Neuronal stem cell (in vitro differentiated cells): ENCODE measurements at regions not wholly inside any gene's neighbourhood (a gene's known extent, or its start where the extent isn't known, plus 50 kb on each side); places are given as distances from the start of the nearest gene placed in this dataset.
"Not testable (repeated sequence)": the region's sequence is repeated elsewhere in the genome, so short reads cannot be mapped to it uniquely, and the experiment has no call there.

Source experiments
- DNase-seq: peaks from one replicate; pipeline ENCODE4 v3.0.0-alpha.2; 2013; ENCODE audit warnings: low spot score
- H2AFZ ChIP-seq: one replicate; pipeline ENCODE4 v1.6.1; 2013; ENCODE audit warnings: mild to moderate bottlenecking, low read length, inconsistent platforms
- H2AK5ac ChIP-seq: 2 replicates; pipeline ENCODE4 v1.6.1; 2013; ENCODE audit warnings: low read depth, mild to moderate bottlenecking, inconsistent platforms, low read length, moderate library complexity, mixed read lengths
- H2BK120ac ChIP-seq: 2 replicates; pipeline ENCODE4 v1.6.1; 2013; ENCODE audit warnings: low read depth, mild to moderate bottlenecking, inconsistent platforms, low read length, moderate library complexity, mixed read lengths
- H2BK12ac ChIP-seq: one replicate; pipeline ENCODE4 v1.6.1; 2013; ENCODE audit warnings: low read length, inconsistent platforms
- H2BK15ac ChIP-seq: 2 replicates; pipeline ENCODE4 v1.6.1; 2013; ENCODE audit warnings: mild to moderate bottlenecking, low read length, inconsistent platforms, mixed read lengths
- H2BK5ac ChIP-seq: one replicate; pipeline ENCODE4 v1.6.1; 2013; ENCODE audit warnings: inconsistent platforms, mild to moderate bottlenecking, low read length, moderate library complexity
- H3K14ac ChIP-seq: one replicate; pipeline ENCODE4 v1.6.1; 2013; ENCODE audit warnings: low read length, inconsistent platforms
- H3K18ac ChIP-seq: 2 replicates; pipeline ENCODE4 v1.6.1; 2013; ENCODE audit warnings: low read length, inconsistent platforms
- H3K23ac ChIP-seq: 2 replicates; pipeline ENCODE4 v1.6.1; 2013; ENCODE audit warnings: low read depth, mild to moderate bottlenecking, mixed read lengths, low read length, inconsistent platforms; ENCODE audit not compliant: poor library complexity
- H3K27ac ChIP-seq: replicated peaks from 3 replicates; pipeline ENCODE4 v1.5.1; 2013; ENCODE audit warnings: low read length, inconsistent platforms
- H3K27me3 ChIP-seq, 3 experiments: 2 replicates each; pipeline ENCODE4 v1.6.1; 2013; ENCODE audit warnings: low read length in 3 of 3, mild to moderate bottlenecking in 2 of 3, inconsistent platforms in 1 of 3, low read depth in 1 of 3, mixed read lengths in 1 of 3, moderate library complexity in 1 of 3; ENCODE audit not compliant: control insufficient read depth in 3 of 3, insufficient read depth in 3 of 3
- H3K36me3 ChIP-seq, 2 donors: replicated peaks in 1 of 2; 2 replicates each; pipeline ENCODE4 v1.6.1; 2013; ENCODE audit warnings: low read length in 2 of 2; ENCODE audit not compliant: control insufficient read depth in 2 of 2, insufficient read depth in 2 of 2
- H3K4ac ChIP-seq: 2 replicates; pipeline ENCODE4 v1.6.1; 2013; ENCODE audit warnings: inconsistent platforms, mild to moderate bottlenecking, low read length, moderate library complexity
- H3K4me1 ChIP-seq, 2 donors: 1 replicate in 1 of 2; 2 replicates in 1 of 2; pipeline ENCODE4 v1.6.1; 2013; ENCODE audit warnings: low read length in 2 of 2, low read depth in 1 of 2; ENCODE audit not compliant: control insufficient read depth in 2 of 2, insufficient read depth in 1 of 2
- H3K4me2 ChIP-seq: one replicate; pipeline ENCODE4 v1.6.1; 2013; ENCODE audit warnings: mild to moderate bottlenecking, low read length, inconsistent platforms; ENCODE audit not compliant: insufficient read depth, poor library complexity, severe bottlenecking
- H3K4me3 ChIP-seq, 2 donors: 2 replicates each; pipeline ENCODE4 v1.5.1; 2013; ENCODE audit warnings: low read length in 2 of 2, mild to moderate bottlenecking in 2 of 2, inconsistent platforms in 1 of 2, moderate library complexity in 1 of 2
- H3K79me1 ChIP-seq: one replicate; pipeline ENCODE4 v1.6.1; 2013; ENCODE audit warnings: low read depth, mild to moderate bottlenecking, inconsistent platforms, low read length, moderate library complexity
- H3K9ac ChIP-seq: one replicate; pipeline ENCODE4 v1.6.1; 2013; ENCODE audit warnings: mild to moderate bottlenecking, low read depth, low read length, inconsistent platforms; ENCODE audit not compliant: poor library complexity
- H3K9me3 ChIP-seq, 2 donors: replicated peaks in 1 of 2; 2 replicates each; pipeline versions ENCODE3 to v1.6.1; 2013; ENCODE audit warnings: low read length in 2 of 2, mild to moderate bottlenecking in 2 of 2, inconsistent platforms in 1 of 2, low read depth in 1 of 2, mixed read lengths in 1 of 2, moderate library complexity in 1 of 2; ENCODE audit not compliant: control insufficient read depth in 2 of 2, insufficient read depth in 1 of 2
- H4K8ac ChIP-seq: one replicate; pipeline ENCODE4 v1.6.1; 2013; ENCODE audit warnings: low read depth, mild to moderate bottlenecking, inconsistent platforms, low read length, moderate library complexity
- H4K91ac ChIP-seq: one replicate; pipeline ENCODE4 v1.6.1; 2013; ENCODE audit warnings: low read length, low read depth, mild to moderate bottlenecking, inconsistent platforms; ENCODE audit not compliant: poor library complexity
- WGBS, 2 donors: extraction: QIAGEN DNeasy Blood & Tissue Kit; methylation state at CpG; one replicate each; pipeline ENCODE4 v1.1.7; 2013; ENCODE audit warnings: missing lambda C conversion rate in 2 of 2, mixed read lengths in 1 of 2; ENCODE audit not compliant: insufficient read length in 2 of 2, insufficient replicate concordance in 1 of 2; ENCODE audit errors: extremely low coverage in 2 of 2; 5-methylcytosine and 5-hydroxymethylcytosine counted together

DNA sequence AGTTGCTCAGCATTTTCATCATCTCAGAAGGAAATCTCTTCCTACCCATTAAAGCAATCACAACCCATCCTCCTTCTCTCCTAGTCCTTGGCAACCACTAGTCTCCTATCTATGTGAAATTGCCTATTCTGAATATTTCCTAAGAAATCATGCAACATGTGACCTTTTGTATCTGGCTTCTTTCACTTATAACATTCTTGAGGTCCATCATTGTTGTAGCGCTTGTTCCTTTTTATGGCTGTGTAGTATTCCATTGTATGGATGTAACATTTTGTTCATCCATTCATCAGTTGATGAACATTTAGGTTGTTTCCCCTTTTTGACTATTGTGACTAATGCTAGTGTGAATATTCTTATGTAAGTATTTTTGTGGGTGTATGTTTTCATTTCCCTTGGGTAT lies 2175.8 kb upstream of the DEFB115 start:
- H3K4ac ChIP-seq, H3K9me3 ChIP-seq, H2BK5ac ChIP-seq, H4K91ac ChIP-seq, H3K14ac ChIP-seq, H3K27ac ChIP-seq, H2BK120ac ChIP-seq, H3K18ac ChIP-seq, H3K4me2 ChIP-seq, H2AFZ ChIP-seq, H2BK15ac ChIP-seq, H3K79me1 ChIP-seq, H3K23ac ChIP-seq, H2BK12ac ChIP-seq, H3K36me3 ChIP-seq, H3K4me1 ChIP-seq, H3K4me3 ChIP-seq, H2AK5ac ChIP-seq, DNase-seq, H3K9ac ChIP-seq, H3K27me3 ChIP-seq, H4K8ac ChIP-seq: not testable (repeated sequence)
- no CpG with 5 or more reads among the region's 1 CpG for WGBS, 2 donors

DNA sequence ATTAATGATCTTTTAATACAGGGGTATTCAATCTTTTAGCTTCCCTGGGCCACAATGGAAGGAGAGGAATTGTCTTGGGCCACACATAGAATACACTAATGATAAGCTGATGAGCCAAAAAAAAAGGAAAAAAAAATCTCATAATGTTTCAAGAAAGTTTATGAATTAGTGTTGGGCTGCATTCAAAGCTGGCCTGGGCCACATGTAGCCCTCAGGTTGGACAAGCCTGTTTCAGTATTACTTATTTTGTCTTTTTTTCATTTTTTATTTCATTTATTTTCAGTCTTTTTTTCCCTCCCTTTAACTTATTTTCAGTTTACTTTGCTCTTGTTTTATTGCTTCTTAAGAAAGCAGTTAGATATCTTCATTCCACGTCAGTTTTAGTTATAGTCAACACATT lies 2171.8 kb upstream of the DEFB115 start:
- no peak overlapping the region for H2AK5ac ChIP-seq
- no peaks in the 10 kb centered on the region for H3K36me3 ChIP-seq
- H3K9me3 ChIP-seq = peaks cover 0 to 1% of the 10 kb centered on the region in 2 donors
- H3K9ac ChIP-seq = no peak overlapping the region
- H4K8ac ChIP-seq = no peak overlapping the region
- no peak overlapping the region for H2BK5ac ChIP-seq
- no CpG with 5 or more reads among the region's 1 CpG for WGBS, 2 donors
- no peak overlapping the region for H3K18ac ChIP-seq
- H3K4me1 ChIP-seq = no peaks in the 10 kb centered on the region
- no peak overlapping the region for H2AFZ ChIP-seq
- H2BK120ac ChIP-seq = no peak overlapping the region
- H3K23ac ChIP-seq = no peak overlapping the region
- no peak overlapping the region for H3K4me2 ChIP-seq
- H2BK15ac ChIP-seq = no peak overlapping the region
- DNase-seq = no peak
- no peaks in the 10 kb centered on the region for H3K27me3 ChIP-seq
- H3K14ac ChIP-seq = no peak overlapping the region
- no peak overlapping the region for H2BK12ac ChIP-seq
- no peak overlapping the region for H4K91ac ChIP-seq
- H3K4me3 ChIP-seq = no peak overlapping the region
- no peak overlapping the region for H3K4ac ChIP-seq
- no peaks in the 10 kb centered on the region for H3K79me1 ChIP-seq
- H3K27ac ChIP-seq = no peak overlapping the region

DNA sequence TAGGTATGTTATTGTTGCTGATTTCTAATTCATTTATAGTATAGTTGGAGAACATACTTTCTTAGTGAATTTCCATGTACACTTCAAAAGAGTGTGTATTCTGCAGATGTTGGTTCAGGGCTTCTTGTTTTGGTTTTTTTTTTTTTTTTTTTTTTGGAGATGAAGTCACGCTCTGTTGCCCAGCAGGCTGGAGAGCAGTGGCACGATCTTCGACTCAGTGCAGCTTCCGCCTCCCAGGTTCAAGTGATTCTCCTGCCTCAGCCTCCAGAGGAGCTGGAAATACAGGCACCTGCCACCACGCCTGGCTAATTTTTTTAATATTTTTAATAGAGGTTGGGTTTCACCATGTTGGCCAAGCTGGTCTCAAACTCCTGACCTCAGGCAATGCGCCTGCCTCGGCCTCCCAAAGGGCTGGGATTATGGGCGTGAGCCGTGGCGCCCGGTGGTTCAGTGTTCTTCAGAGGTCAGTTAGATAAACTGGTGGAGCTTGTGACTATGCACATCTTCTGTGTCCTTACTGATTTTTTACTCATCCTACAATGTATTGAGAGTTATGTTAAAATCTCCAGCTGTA lies 2171.2 kb upstream of the DEFB115 start:
- not testable (repeated sequence) for H3K27ac ChIP-seq, H3K23ac ChIP-seq, H3K36me3 ChIP-seq, H3K14ac ChIP-seq, DNase-seq, H2AK5ac ChIP-seq, H4K91ac ChIP-seq, H3K9me3 ChIP-seq, H3K4me3 ChIP-seq, H4K8ac ChIP-seq, H2AFZ ChIP-seq, H3K9ac ChIP-seq, H3K27me3 ChIP-seq, H3K4me2 ChIP-seq, H2BK15ac ChIP-seq, H3K79me1 ChIP-seq, H3K18ac ChIP-seq, H2BK12ac ChIP-seq, H3K4ac ChIP-seq, H3K4me1 ChIP-seq, H2BK120ac ChIP-seq, H2BK5ac ChIP-seq
- no CpG with 5 or more reads among the region's 11 CpGs for WGBS, 2 donors

DNA sequence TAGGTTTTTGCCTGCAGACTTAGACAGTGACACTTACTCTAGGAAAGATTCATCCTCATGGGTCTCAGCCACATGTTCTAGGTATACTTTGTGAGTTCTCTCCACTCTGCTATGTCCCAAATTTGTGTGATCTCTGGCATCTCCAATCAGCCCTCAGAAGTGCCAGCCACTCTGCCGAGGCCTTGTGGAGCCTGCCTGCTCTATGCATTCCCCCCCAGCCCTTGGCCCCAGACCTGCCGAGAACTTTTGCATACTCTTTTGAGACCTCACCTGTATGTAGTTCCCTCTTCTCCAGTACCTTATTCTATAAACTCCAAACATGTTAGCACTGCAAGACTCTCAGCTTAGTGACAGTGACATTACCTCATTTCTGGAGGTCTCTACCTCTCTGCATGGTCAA lies 2170.5 kb upstream of the DEFB115 start:
- H3K18ac ChIP-seq = no peak overlapping the region
- no peaks in the 10 kb centered on the region for H3K79me1 ChIP-seq
- H2BK5ac ChIP-seq = no peak overlapping the region
- H3K9ac ChIP-seq = no peak overlapping the region
- no peak overlapping the region for H3K23ac ChIP-seq
- WGBS, 2 donors = no CpG with 5 or more reads among the region's 2 CpGs
- no peak for DNase-seq
- H2BK12ac ChIP-seq = no peak overlapping the region
- no peak overlapping the region for H2AK5ac ChIP-seq
- no peak overlapping the region for H3K4me2 ChIP-seq
- H3K4me1 ChIP-seq = no peaks in the 10 kb centered on the region
- no peak overlapping the region for H3K27ac ChIP-seq
- no peak overlapping the region for H2BK120ac ChIP-seq
- H3K9me3 ChIP-seq = peaks cover 0 to 1% of the 10 kb centered on the region in 2 donors
- no peak overlapping the region for H2AFZ ChIP-seq
- no peak overlapping the region for H4K8ac ChIP-seq
- H3K4ac ChIP-seq = no peak overlapping the region
- no peak overlapping the region for H3K14ac ChIP-seq
- no peaks in the 10 kb centered on the region for H3K36me3 ChIP-seq
- H4K91ac ChIP-seq = no peak overlapping the region
- H3K4me3 ChIP-seq = no peak overlapping the region
- H3K27me3 ChIP-seq = no peaks in the 10 kb centered on the region
- no peak overlapping the region for H2BK15ac ChIP-seq
